PC-3 (cell line): ENCODE measurements at regions not wholly inside any gene's neighbourhood (a gene's known extent, or its start where the extent isn't known, plus 50 kb on each side); places are given as distances from the start of the nearest gene placed in this dataset.
"Not testable (repeated sequence)": the region's sequence is repeated elsewhere in the genome, so short reads cannot be mapped to it uniquely, and the experiment has no call there.

Source experiments
- ATAC-seq: fragments of 200-7000 bp; cut with Tn5 transposase; 2 replicates; pipeline ENCODE4 v1.9.1; 2020; ENCODE audit warnings: mild to moderate bottlenecking, moderate library complexity
- BruUV-seq: library from RNA; stranded (reverse); fragments of 400-500 nt; replicated peaks from 2 replicates; lab custom pipeline; 2021; lab: Mats Ljungman, UMichigan
- CTCF ChIA-PET: fragments of 300-600 bp; sonication (Branson Sonifier 250); formaldehyde crosslinking; loops from one replicate; lab custom pipeline; 2022; ENCODE audit warnings: antibody characterized with exemption; lab: Charles Lee
- POLR2A ChIA-PET: fragments of 300-600 bp; sonication (Branson Sonifier 250); formaldehyde crosslinking; loops from one replicate; lab custom pipeline; 2022; ENCODE audit warnings: antibody characterized with exemption; ENCODE audit not compliant: unreplicated experiment; lab: Charles Lee
- DNase-seq: peaks from one replicate; pipeline ENCODE4 v3.0.0-alpha.2; 2015
- H2AFZ ChIP-seq: fragments of 300-600 bp; sonication (generic); 2 replicates; pipeline ENCODE4 v1.6.0; 2016; ENCODE audit warnings: antibody characterized with exemption, low read length
- H3F3A ChIP-seq: fragments of 300-600 bp; sonication (generic); one replicate; pipeline ENCODE4 v1.6.0; 2017; ENCODE audit warnings: antibody characterized with exemption, low read length, control low read depth, mild to moderate bottlenecking; ENCODE audit not compliant: unreplicated experiment
- H3K27ac ChIP-seq: fragments of 300-600 bp; sonication (generic); 2 replicates; pipeline ENCODE4 v1.5.1; 2016; ENCODE audit warnings: mild to moderate bottlenecking, low read length
- H3K27me3 ChIP-seq: fragments of 300-600 bp; sonication (generic); 2 replicates; pipeline ENCODE4 v1.6.1; 2016; ENCODE audit warnings: low read length, mixed read lengths
- H3K36me3 ChIP-seq: fragments of 300-600 bp; sonication (generic); 2 replicates; pipeline ENCODE4 v1.6.1; 2016; ENCODE audit warnings: low read depth, mixed run types, low read length, mixed read lengths
- H3K4me1 ChIP-seq: fragments of 300-600 bp; sonication (generic); 2 replicates; pipeline ENCODE4 v1.5.1; 2016; ENCODE audit warnings: low read length; ENCODE audit not compliant: insufficient read depth
- H3K4me2 ChIP-seq: fragments of 300-600 bp; sonication (generic); 2 replicates; pipeline ENCODE4 v1.6.0; 2016; ENCODE audit warnings: low read length
- H3K4me3 ChIP-seq: fragments of 300-600 bp; sonication (generic); 2 replicates; pipeline ENCODE4 v1.5.1; 2016; ENCODE audit warnings: mild to moderate bottlenecking, low read length, mixed read lengths
- H3K79me2 ChIP-seq: fragments of 300-600 bp; sonication (generic); 2 replicates; pipeline ENCODE4 v1.6.1; 2017; ENCODE audit warnings: low read length, mixed read lengths
- H3K9ac ChIP-seq: fragments of 300-600 bp; sonication (generic); 2 replicates; pipeline ENCODE4 v1.6.0; 2016; ENCODE audit warnings: mild to moderate bottlenecking, low read length
- H3K9me2 ChIP-seq: fragments of 300-600 bp; sonication (generic); replicated peaks from 2 replicates; pipeline ENCODE4 v1.6.1; 2016; ENCODE audit warnings: mixed run types, low read length, mixed read lengths
- H3K9me3 ChIP-seq: fragments of 300-600 bp; sonication (generic); 2 replicates; pipeline ENCODE4 v1.6.1; 2016; ENCODE audit warnings: low read length, mixed read lengths
- H4K20me1 ChIP-seq: fragments of 300-600 bp; sonication (generic); 2 replicates; pipeline ENCODE4 v1.6.1; 2016; ENCODE audit warnings: low read length, mixed read lengths
- CTCF ChIP-seq: fragments of 300-600 bp; sonication (generic); conservative IDR thresholded peaks from 2 replicates; pipeline ENCODE4 v1.5.1; 2017; ENCODE audit warnings: antibody characterized with exemption, low read depth, mild to moderate bottlenecking, low read length
- EZH2 ChIP-seq: fragments of 300-600 bp; sonication (generic); IDR thresholded peaks from one replicate; pipeline ENCODE4 v1.6.1; 2017; ENCODE audit warnings: antibody characterized with exemption, mild to moderate bottlenecking, low read length; ENCODE audit not compliant: unreplicated experiment
- EZH2phosphoT487 ChIP-seq: fragments of 300-600 bp; sonication (generic); IDR thresholded peaks from 2 replicates; pipeline ENCODE4 v1.6.1; 2018; ENCODE audit warnings: mild to moderate bottlenecking, antibody characterized with exemption, low read length, borderline replicate concordance
- intact Hi-C: fragments of 100-400 bp; cut with micrococcal nuclease; formaldehyde crosslinking; loops from 2 replicates; pipeline ENCODE4 v1.9.0; 2023

- intact Hi-C loops, result no loop called here
- Histone ChIP-seq H3F3A (no peaks in the 10 kb centered on the region), H4K20me1 (no peaks in the 10 kb centered on the region), H3K9ac (no peak overlapping the region), H3K4me3 (no peak overlapping the region), H3K9me2 (no peaks in the 10 kb centered on the region), H3K4me2 (no peak overlapping the region), H3K27me3 (no peaks in the 10 kb centered on the region), H3K4me1 (0 out of 2 replicates have a peak, but pooled peaks cover 3% of the 10 kb centered on the region), H3K36me3 (no peaks in the 10 kb centered on the region), H3K27ac (no peak overlapping the region), H3K9me3 (no peaks in the 10 kb centered on the region), H2AFZ (no peak overlapping the region), H3K79me2 (no peaks in the 10 kb centered on the region)
- CTCF ChIA-PET, result no interaction called here
- TF ChIP-seq EZH2phosphoT487, result no peak
- TF ChIP-seq EZH2, result no peak
- TF ChIP-seq CTCF, result no peak
- DNase-seq (peak; percentile 11), ATAC-seq (no peak)
- BruUV-seq, result no TSS peak
- POLR2A ChIA-PET, result no interaction called here
Measured at GRCh38 chr3:145032791-145033190, 1061.2 kb downstream of the DIPK2A start.

- DNase-seq, result no peak
- H2AFZ ChIP-seq, result no peak overlapping the region
- no peaks in the 10 kb centered on the region for H3K9me2 ChIP-seq
- H4K20me1 ChIP-seq, result no peaks in the 10 kb centered on the region
- no peaks in the 10 kb centered on the region for H3K79me2 ChIP-seq
- ChIA-PET CTCF (no interaction called here), POLR2A (no interaction called here)
- no peaks in the 10 kb centered on the region for H3K36me3 ChIP-seq
- 0 out of 2 replicates have a peak, but pooled peaks cover 3% of the 10 kb centered on the region for H3K4me1 ChIP-seq
- intact Hi-C loops, result no loop called here
- H3K27me3 ChIP-seq, result no peaks in the 10 kb centered on the region
- no peaks in the 10 kb centered on the region for H3K9me3 ChIP-seq
- no peak overlapping the region for H3K4me2 ChIP-seq
- BruUV-seq, result no TSS peak
- no peak overlapping the region for H3K9ac ChIP-seq
- H3K4me3 ChIP-seq, result no peak overlapping the region
- ATAC-seq, result no peak
- no peak overlapping the region for H3K27ac ChIP-seq
- no peak for TF ChIP-seq EZH2
- TF ChIP-seq CTCF, result no peak
- H3F3A ChIP-seq, result no peaks in the 10 kb centered on the region
Measured at GRCh38 chr3:145035682-145036081, 1064.1 kb downstream of the DIPK2A start.

GRCh38 chr3:145054055-145054454 lies 1082.4 kb downstream of the DIPK2A start:
- POLR2A ChIA-PET, H3K4me1 ChIP-seq, H3K4me3 ChIP-seq, DNase-seq, ATAC-seq, H3K79me2 ChIP-seq, H3K9ac ChIP-seq, H3K9me3 ChIP-seq, BruUV-seq, H3K9me2 ChIP-seq, CTCF ChIA-PET, H3K27me3 ChIP-seq, H3F3A ChIP-seq, H2AFZ ChIP-seq, H3K36me3 ChIP-seq, intact Hi-C loops, H3K27ac ChIP-seq, H4K20me1 ChIP-seq, H3K4me2 ChIP-seq: not testable (repeated sequence)
